SHP77 (cell line): ENCODE measurements at regions not wholly inside any gene's neighbourhood (a gene's known extent, or its start where the extent isn't known, plus 50 kb on each side); places are given as distances from the start of the nearest gene placed in this dataset.
"Not testable (repeated sequence)": the region's sequence is repeated elsewhere in the genome, so short reads cannot be mapped to it uniquely, and the experiment has no call there.

ENCODE experiments used
- DNase-seq, 2 experiments: peaks; one replicate each; lab custom pipeline; 2025; lab: John Stamatoyannopoulos, UW

DNA sequence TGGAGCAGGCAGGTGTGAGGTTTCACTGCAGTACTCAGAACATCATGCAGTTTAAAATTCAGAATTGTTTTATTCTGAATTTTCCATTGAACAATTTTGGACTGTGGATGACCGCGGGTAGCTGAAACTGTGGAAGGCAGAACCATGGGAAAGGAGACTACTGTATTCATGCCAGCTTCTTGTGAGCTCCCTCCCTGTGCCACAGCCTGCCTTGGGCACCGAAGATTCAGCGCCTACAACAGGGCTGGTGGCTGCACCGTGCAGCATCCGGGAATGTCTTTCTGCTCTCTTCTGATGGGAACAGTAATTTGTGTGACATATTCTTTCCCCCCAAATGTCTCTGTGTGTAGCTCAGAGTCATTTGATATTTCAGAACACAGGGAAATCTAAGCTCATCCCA lies 118.5 kb upstream of the NKX1-1 start:
- DNase-seq, result no peak

GRCh38 chr4:1523907-1524636 lies 117.8 kb upstream of the NKX1-1 start:
- no peak for DNase-seq

DNA sequence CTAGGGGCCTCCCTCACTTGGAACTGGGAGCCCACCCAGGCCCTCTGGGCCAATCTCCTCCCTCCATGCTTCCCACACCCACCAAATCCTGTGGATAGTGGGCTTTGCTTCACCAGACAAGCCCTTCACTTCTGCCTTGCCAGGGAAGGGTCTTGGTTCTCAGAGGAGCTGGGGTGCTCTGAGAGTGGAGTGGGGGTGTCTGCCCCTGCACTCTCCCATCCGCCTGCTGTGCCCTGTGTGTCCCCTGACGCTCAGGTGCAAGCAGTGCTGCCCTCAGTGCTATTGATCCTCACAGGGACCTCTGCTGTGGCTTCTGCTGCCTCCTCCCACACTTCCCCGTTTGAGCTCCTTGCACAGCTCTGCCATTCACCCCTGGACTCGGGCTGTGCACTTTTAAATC lies 117.3 kb upstream of the NKX1-1 start:
- no peak for DNase-seq

GRCh38 chr4:1523033-1523432 lies 116.8 kb upstream of the NKX1-1 start:
- DNase-seq, result no peak

DNA sequence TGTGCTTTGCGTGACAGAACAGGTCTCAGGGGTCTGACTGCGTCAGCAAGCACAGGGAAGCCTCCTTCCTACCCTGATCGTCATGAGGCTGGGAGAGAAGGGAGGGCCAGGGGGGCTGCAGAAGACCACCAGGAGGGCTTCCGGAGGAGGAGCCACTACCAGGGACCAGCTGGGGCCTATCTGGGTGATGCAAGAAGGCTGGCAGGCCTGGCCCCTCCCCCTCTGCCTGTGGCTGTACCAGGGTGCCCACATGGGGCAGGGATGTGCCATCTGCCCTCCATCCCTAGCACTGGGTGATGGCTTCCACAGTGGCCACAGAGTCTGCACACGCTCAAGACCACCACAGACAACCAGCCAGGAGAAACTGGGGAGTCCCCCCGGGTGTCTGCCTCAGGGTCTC lies 116.4 kb upstream of the NKX1-1 start:
- DNase-seq, result no peak

DNA sequence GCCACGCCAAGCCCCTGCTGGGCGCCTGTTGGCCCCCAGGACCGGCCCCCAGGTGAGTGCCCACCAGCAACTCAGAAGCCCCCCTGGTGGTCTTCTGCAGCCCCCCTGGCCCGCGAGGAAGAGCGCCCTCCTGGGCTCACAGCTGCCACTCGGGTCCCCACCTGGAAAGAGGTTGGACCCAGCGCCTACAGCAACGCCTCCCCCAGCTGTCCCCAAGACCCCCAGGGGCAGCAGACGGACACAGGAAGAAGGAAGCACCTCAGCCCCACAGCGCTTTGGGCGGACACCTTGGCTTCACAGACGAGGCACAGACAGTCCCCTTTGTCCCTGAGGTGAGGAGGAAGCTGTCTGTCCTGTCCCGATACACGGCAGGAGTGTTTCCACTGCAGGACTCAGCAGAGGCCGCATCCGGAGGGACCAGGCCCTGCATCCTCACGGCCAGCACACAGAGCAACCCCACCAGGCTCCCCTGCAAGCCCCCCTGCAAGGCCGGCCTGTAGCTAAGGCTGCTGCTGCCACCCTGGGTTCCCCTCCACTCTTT lies 115.6 kb upstream of the NKX1-1 start:
- no peak for DNase-seq

DNA sequence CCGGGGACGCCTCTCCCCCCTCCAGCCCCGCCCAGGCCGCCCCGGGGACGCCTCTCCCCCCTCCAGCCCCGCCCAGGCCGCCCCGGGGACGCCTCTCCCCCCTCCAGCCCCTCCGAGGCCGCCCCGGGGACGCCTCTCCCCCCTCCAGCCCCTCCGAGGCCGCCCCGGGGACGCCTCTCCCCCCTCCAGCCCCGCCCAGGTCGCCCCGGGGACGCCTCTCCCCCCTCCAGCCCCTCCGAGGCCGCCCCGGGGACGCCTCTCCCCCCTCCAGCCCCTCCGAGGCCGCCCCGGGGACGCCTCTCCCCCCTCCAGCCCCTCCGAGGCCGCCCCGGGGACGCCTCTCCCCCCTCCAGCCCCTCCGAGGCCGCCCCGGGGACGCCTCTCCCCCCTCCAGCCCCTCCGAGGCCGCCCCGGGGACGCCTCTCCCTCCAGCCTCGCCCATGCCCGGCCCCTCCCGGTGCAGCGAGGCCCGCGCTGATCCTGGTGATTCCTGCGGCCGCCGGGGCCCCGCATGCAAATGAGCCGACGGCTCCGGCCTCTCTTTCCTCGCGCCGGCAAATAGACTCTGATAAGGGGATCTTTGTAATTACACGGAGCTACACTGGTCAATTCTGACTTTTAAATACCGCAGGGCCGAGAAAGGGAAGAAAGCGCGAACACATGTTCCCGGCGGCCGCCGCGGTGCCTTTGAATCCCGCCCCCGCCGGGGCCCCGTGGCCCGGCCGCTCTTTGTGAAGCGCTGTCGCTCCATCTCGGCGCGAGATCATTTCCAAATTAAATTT lies 114.7 kb upstream of the NKX1-1 start:
- not testable (repeated sequence) for DNase-seq

DNA sequence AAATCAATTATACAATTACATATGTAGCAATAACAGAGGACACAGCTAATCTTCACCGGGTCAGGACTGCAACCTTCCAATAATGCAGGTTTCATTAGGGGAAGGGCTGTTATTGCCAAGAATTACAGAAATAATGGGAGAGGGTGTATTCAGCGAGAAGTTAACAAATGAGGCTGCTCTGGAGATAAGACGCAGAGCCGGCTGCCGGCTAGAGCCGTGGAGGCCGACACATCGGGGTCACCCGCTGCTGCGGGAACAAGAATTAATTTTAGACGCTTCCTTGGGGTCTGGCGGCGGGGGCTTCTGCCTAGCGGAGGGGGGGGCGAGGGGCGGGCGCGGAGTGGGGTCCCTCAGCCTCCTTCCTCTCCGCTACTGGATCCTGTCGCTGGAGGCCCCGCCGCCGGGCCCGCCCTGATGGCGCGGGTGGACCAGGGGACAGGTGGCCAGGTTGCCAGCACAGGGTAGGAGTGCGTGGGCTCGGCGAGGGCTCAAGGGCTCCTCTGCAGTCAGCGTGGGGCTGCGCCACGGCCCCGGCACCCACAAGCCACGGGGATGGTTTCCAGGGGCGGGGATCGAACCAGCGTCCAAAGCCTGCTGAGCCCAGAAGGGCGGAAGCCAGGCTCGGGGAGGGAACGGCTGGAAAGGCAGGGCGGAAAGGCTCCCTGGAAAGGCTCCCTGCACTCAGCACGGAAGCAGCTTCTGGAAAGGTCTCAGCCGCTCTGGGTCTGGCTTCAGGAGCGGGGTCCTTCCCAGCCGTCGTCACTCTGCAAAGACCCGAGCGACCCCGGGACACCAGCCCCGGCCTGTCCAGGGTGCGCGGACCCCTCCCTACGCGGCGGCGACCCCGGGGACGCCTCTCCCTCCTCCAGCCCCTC lies 113.8 kb upstream of the NKX1-1 start:
- no peak for DNase-seq

DNA sequence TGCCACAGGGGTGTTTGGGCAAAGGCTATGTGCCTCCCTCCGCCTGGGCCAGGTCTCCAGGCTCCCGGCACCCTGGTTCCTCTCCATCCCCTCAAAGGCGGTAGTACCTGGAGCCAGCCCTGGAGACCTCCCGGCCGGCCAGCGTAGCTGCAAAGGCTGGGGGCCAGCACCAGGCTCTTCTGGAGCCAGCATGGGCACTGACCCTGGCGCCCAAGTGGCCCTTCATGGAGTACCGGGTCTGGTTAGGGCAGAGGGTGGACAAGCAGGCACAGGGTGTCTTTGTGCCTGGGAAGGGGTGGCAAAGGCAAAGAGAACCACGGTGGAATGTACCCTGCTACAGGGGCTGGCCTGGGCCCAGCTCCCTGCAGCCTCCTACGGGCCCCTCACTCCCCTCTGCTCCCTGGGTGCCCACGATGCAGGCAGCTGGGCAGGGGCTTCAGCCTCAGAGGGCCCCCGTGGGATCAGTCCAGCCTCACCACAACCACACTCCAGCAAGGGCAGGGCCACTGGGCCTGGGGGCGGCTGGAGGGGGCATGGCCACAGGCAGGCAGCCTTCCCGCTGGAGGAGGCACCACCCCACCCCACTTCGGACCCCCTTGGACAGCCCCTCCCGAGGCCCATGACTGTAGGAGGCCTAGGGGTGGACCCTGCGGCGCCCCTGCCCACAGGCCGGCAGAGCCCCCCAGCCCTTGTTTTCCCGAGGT lies 112.9 kb upstream of the NKX1-1 start:
- no peak for DNase-seq

DNA sequence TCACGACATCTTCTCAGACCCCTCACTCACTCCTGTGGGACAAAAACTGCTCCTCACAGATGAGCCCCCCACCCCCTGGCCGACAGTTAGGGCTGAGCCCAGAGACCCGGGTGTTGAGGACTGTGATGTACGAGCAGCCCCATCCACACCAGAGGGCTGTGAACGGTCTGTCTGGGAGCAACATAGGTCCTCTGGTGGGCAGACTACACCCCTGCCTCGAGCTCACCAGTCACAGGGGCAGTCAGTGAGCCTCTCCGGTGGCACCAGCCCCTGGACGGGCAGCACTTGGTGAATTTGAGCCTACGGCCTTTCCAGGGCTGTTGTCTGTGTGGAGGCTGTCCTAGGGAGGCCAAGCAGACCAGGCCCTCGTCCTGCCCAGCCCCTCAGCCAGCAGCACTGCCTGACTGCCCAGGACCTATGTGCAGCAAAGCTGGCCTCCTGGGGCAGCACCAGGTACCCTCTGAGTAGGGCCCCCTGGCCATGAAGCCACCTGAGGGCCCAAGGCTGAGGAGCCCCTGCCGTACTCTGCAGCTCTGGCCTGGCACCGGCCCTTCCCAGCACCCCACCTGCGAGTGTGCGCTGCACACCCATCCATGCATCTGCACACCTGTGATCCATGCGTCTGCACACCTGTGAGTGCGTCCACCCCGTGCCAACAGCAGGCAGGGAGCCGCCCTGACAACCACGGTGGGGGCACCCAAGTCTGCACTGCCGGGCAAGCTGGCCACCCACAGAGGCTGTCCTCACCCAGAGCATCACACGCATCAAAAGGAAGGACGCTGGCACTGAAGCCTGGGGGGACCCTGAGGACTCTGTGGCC lies 111.6 kb upstream of the NKX1-1 start:
- no peak for DNase-seq

DNA sequence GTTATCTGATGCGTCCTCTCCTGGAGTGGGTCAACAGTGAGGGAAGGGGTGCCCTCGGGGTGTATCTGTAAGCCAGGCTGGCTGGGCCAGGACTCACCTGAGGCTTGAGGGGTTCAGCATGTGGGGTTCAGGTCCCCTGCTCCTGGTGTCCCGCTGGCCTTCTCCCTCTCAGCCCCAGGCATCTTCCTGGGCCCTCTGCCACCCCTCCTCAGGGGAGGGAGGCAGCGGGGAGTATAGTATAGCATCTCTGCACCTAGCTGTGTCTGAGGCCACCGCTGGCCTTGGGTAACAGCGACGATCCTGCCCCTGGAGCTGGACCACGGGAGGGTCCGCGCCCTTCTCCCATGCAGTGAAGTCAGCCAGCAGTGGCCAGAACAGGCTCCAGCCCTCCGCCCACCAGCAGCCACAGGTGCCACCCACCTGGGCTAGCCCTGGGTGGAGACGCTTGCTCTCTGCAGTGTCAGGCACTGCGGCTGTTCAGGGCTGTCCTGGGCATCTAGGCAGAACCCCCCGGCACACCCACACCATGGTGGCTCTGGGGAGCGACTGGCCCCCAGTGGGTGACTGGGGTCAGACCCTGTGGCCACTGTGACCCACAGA lies 110.7 kb upstream of the NKX1-1 start:
- no peak for DNase-seq

DNA sequence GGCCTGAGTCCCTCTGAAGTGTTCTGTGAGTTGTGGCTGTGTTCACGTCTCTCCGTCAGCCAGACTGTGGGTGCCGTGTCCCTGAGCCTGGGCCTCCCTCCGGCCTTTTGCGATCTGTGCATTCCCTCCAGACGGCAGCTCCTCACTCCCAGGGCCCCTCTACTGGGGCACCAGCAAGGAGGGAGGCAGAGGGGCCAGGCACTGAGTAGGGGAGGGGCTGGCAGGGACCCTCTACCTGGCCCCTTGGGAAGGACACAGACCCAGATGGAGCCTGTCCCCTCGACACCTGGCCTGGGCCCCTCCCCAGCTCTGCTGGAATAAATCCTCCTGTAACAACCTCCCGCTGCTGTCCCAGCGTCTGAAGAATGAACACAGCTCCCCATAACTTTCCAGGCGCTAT lies 110.0 kb upstream of the NKX1-1 start:
- DNase-seq, result no peak

DNA sequence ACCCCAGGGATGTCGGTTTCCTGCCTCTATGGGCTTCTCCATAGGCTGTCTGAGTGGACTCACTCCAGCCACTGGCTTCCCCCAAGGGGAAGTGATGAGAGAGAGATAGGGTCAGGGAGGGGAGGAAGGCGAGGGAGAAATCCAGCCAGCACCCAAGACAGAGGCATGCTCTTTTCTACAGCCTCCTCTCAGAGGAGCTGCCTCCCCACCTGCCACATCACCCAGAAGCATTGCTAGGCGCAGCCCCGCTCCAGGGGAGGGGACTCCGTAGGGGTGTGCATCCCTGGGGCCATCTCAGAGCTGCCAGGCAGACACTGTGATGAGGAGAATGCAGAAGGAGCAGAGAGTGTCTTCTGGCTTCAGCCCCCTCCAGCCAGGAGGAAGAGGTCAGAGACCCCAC lies 109.5 kb upstream of the NKX1-1 start:
- DNase-seq, result no peak

GRCh38 chr4:1515156-1515555 lies 108.9 kb upstream of the NKX1-1 start:
- DNase-seq, result no peak

- no peak for DNase-seq
Measured at GRCh38 chr4:1514612-1515011, 108.4 kb upstream of the NKX1-1 start.

DNA sequence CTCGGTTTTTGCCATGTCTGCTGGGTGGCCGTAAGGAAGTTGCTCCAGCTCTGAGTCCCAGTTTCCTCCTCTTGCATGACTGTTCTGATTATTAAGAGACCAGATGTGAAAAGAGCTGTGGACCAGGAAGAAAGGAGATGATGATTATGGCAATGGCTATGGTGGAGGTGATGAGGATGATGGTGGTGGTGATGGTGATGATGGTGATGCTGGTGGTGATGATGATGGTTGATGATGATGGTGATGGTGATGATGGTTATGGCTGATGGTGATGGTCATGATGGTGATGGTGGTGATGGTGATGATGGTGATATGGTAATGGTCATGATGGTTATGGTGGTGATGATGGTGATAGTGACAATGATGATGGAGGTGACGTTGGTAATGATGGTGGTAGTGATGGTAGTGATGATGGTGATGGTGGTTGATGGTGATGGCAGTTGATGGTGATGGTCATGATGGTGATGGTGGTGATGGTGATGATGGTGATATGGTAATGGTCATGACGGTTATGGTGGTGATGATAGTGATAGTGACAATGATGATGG lies 107.8 kb upstream of the NKX1-1 start:
- DNase-seq, result no peak

GRCh38 chr4:1512738-1513660 lies 106.8 kb upstream of the NKX1-1 start:
- no peak for DNase-seq

DNA sequence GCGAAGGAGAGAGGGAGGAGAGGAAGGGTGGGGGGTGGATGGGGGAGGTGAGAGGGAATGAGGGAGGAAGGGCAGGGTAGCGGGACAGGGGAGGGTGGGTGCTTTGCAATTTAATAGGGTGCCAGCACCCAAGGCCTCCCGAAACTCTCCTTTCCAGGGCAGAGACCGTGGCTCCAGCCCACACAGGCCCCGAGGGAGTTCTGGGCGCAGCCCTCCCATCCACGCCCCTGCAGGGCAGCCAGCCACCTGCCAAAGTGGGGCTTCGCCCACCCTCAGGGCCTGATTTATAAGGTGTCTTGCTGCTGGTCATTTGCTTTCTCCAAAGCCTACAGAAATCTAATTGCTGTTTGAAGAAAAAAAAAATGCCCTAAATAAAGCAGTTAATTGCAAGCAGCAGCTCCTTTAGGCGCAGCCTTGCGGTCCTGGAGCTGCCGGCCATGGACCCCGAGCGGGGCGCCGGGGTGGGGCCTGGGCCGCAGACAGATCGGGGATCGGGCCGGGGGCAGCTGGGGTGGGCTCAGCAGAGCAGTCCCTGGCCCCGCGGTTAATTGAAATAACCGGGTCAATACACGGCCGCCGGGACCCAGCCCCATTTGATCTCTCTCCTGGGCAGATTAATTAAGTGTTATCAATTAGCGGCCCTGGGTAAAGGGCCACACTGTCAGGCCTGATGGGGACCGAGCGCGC lies 106.0 kb upstream of the NKX1-1 start:
- no peak for DNase-seq
